Chondrocyte (in vitro differentiated cells): ENCODE measurements at regions not wholly inside any gene's neighbourhood (a gene's known extent, or its start where the extent isn't known, plus 50 kb on each side); places are given as distances from the start of the nearest gene placed in this dataset.

Experiments used
- DNase-seq: peaks from one replicate; pipeline ENCODE4 v3.0.0; 2021; ENCODE audit warnings: mixed read lengths, low spot score
- H3K27ac Mint-ChIP-seq: one replicate; pipeline ENCODE4 v1.8.0; 2021; ENCODE audit warnings: mild to moderate bottlenecking, moderate library complexity, mixed read lengths; ENCODE audit not compliant: unreplicated experiment
- H3K27me3 Mint-ChIP-seq: 2 replicates; pipeline ENCODE4 v1.8.0; 2021; ENCODE audit warnings: low read depth, mixed read lengths
- H3K36me3 Mint-ChIP-seq: 2 replicates; pipeline ENCODE4 v1.8.0; 2021; ENCODE audit warnings: low read depth, mixed read lengths
- H3K4me1 Mint-ChIP-seq: 2 replicates; pipeline ENCODE4 v1.8.0; 2021; ENCODE audit warnings: low read depth, mild to moderate bottlenecking, mixed read lengths
- H3K4me3 Mint-ChIP-seq: one replicate; pipeline ENCODE4 v1.8.0; 2021; ENCODE audit warnings: mild to moderate bottlenecking, moderate library complexity, mixed read lengths; ENCODE audit not compliant: unreplicated experiment
- H3K9me3 Mint-ChIP-seq: 2 replicates; pipeline ENCODE4 v1.8.0; 2021; ENCODE audit warnings: low read depth, mixed read lengths
- CTCF ChIP-seq: fragments of 200-600 bp; sonication (generic); IDR thresholded peaks from 2 replicates; pipeline ENCODE4 v1.5.0; 2021; ENCODE audit warnings: antibody characterized with exemption, mild to moderate bottlenecking, moderate library complexity

- no peaks in the 10 kb centered on the region for H3K36me3 Mint-ChIP-seq
Measured at GRCh38 chrX:13506574-13506973, 62.8 kb upstream of the EGFL6 start.

GRCh38 chrX:13502590-13502989 lies 66.8 kb upstream of the EGFL6 start:
- Mint-ChIP-seq H3K27me3 (no peaks in the 10 kb centered on the region), H3K4me3 (no peak overlapping the region), H3K36me3 (no peaks in the 10 kb centered on the region), H3K27ac (no peak overlapping the region), H3K9me3 (peaks cover 3% of the 10 kb centered on the region), H3K4me1 (no peaks in the 10 kb centered on the region)
- DNase-seq: no peak
- TF ChIP-seq CTCF: no peak

More at GRCh38 chrX:13506574-13506973, 62.8 kb upstream of the EGFL6 start:
- no peak overlapping the region for H3K4me3 Mint-ChIP-seq
- no peak overlapping the region for H3K27ac Mint-ChIP-seq
- peak; percentile 90 for TF ChIP-seq CTCF
- H3K9me3 Mint-ChIP-seq: no peaks in the 10 kb centered on the region
- no peaks in the 10 kb centered on the region for H3K4me1 Mint-ChIP-seq
- DNase-seq: no peak
- no peaks in the 10 kb centered on the region for H3K27me3 Mint-ChIP-seq

GRCh38 chrX:13499736-13500135 lies 69.7 kb upstream of the EGFL6 start:
- TF ChIP-seq CTCF: no peak
- Mint-ChIP-seq H3K36me3 (no peaks in the 10 kb centered on the region), H3K4me1 (no peaks in the 10 kb centered on the region), H3K27me3 (no peaks in the 10 kb centered on the region), H3K9me3 (peaks cover 4% of the 10 kb centered on the region), H3K27ac (no peak overlapping the region), H3K4me3 (no peak overlapping the region)
- no peak for DNase-seq

- no peak for DNase-seq
- Mint-ChIP-seq H3K36me3 (no peaks in the 10 kb centered on the region), H3K9me3 (peaks cover 4% of the 10 kb centered on the region), H3K27ac (no peak overlapping the region), H3K27me3 (no peaks in the 10 kb centered on the region), H3K4me1 (no peaks in the 10 kb centered on the region), H3K4me3 (no peak overlapping the region)
- TF ChIP-seq CTCF: no peak
Measured at GRCh38 chrX:13498238-13498637, 71.2 kb upstream of the EGFL6 start.

GRCh38 chrX:13495232-13495631 lies 74.2 kb upstream of the EGFL6 start:
- TF ChIP-seq CTCF: no peak
- no peaks in the 10 kb centered on the region for H3K27me3 Mint-ChIP-seq
- H3K27ac Mint-ChIP-seq: no peak overlapping the region
- DNase-seq: no peak
- H3K36me3 Mint-ChIP-seq: no peaks in the 10 kb centered on the region
- no peaks in the 10 kb centered on the region for H3K4me1 Mint-ChIP-seq
- peaks cover 4% of the 10 kb centered on the region for H3K9me3 Mint-ChIP-seq
- no peak overlapping the region for H3K4me3 Mint-ChIP-seq
